T-cell (primary cell): ENCODE measurements at regions not wholly inside any gene's neighbourhood (a gene's known extent, or its start where the extent isn't known, plus 50 kb on each side); places are given as distances from the start of the nearest gene placed in this dataset.

ENCODE experiments used
- ATAC-seq, 4 experiments: fragments of 200-7000 bp in 3 of 4; fragments of 150-1000 bp in 1 of 4; cut with Tn5 transposase; replicated peaks in 1 of 4; 1 replicate in 3 of 4; 2 replicates in 1 of 4; pipeline ENCODE4 v1.10.0; 2021; ENCODE audit warnings: moderate library complexity in 3 of 4, mild to moderate bottlenecking in 2 of 4, moderate number of reproducible peaks in 1 of 4
- CTCF ChIA-PET, 2 donors: fragments of 300-600 bp; sonication (Branson Sonifier 250); formaldehyde crosslinking; loops; one replicate each; lab custom pipeline; 2022; ENCODE audit warnings: antibody characterized with exemption in 2 of 2; lab: Charles Lee
- POLR2A ChIA-PET, 2 donors: fragments of 300-600 bp; sonication (Branson Sonifier 250); formaldehyde crosslinking; loops; one replicate each; lab custom pipeline; 2022; ENCODE audit warnings: antibody characterized with exemption in 2 of 2; lab: Charles Lee
- DNase-seq, 35 experiments: peaks; one replicate each; pipeline versions ENCODE4 v3.0.0 to v3.0.0-alpha.2; 2013 to 2023
- H3K27ac ChIP-seq: one replicate; pipeline ENCODE4 v1.5.1; 2013; ENCODE audit warnings: low read length
- H3K27me3 ChIP-seq, 2 experiments: replicated peaks in 1 of 2; 1 replicate in 1 of 2; 2 replicates in 1 of 2; pipeline versions ENCODE4 v1.6.1 to v1.7.0; 2013; ENCODE audit warnings: low read length in 1 of 2, mixed read lengths in 1 of 2; ENCODE audit not compliant: control insufficient read depth in 2 of 2, insufficient read depth in 2 of 2; ENCODE audit errors: extremely low read depth in 1 of 2
- H3K36me3 ChIP-seq, 2 donors: 1 replicate in 1 of 2; 2 replicates in 1 of 2; pipeline versions ENCODE4 v1.6.1 to v1.7.0; 2013; ENCODE audit warnings: low read length in 1 of 2; ENCODE audit not compliant: control insufficient read depth in 2 of 2, insufficient read depth in 1 of 2; ENCODE audit errors: extremely low read depth in 1 of 2
- H3K4me1 ChIP-seq, 2 experiments: 1 replicate in 1 of 2; 2 replicates in 1 of 2; pipeline versions ENCODE4 v1.6.1 to v1.7.0; 2013; ENCODE audit warnings: low read length in 2 of 2, mixed read lengths in 1 of 2; ENCODE audit not compliant: insufficient read depth in 2 of 2, control insufficient read depth in 1 of 2; ENCODE audit errors: extremely low read depth in 1 of 2
- H3K4me3 ChIP-seq, 2 donors: 1 replicate in 1 of 2; 2 replicates in 1 of 2; pipeline versions ENCODE4 v1.5.1 to v1.7.0; 2013; ENCODE audit warnings: mild to moderate bottlenecking in 2 of 2, low read length in 1 of 2, moderate library complexity in 1 of 2; ENCODE audit not compliant: control insufficient read depth in 1 of 2; ENCODE audit errors: extremely low read depth in 1 of 2
- H3K9me3 ChIP-seq: 2 replicates; pipeline ENCODE4 v1.7.0; 2013
- H3K27ac Mint-ChIP-seq, 2 donors: one replicate each; pipeline ENCODE4 v1.8.0; 2020 to 2021; ENCODE audit warnings: mild to moderate bottlenecking in 2 of 2, mixed read lengths in 2 of 2
- H3K27me3 Mint-ChIP-seq, 2 donors: one replicate each; pipeline ENCODE4 v1.8.0; 2021 to 2022; ENCODE audit warnings: mixed read lengths in 2 of 2
- H3K36me3 Mint-ChIP-seq: one replicate; pipeline ENCODE4 v1.8.0; 2021; ENCODE audit warnings: mixed read lengths
- H3K4me1 Mint-ChIP-seq, 3 donors: one replicate each; pipeline ENCODE4 v1.8.0; 2020 to 2022; ENCODE audit warnings: mixed read lengths in 3 of 3, mild to moderate bottlenecking in 1 of 3
- H3K4me3 Mint-ChIP-seq, 3 donors: one replicate each; pipeline ENCODE4 v1.8.0; 2020 to 2022; ENCODE audit warnings: mild to moderate bottlenecking in 3 of 3, mixed read lengths in 3 of 3, moderate library complexity in 3 of 3
- H3K9me3 Mint-ChIP-seq, 3 donors: one replicate each; pipeline ENCODE4 v1.8.0; 2020 to 2022; ENCODE audit warnings: mixed read lengths in 3 of 3
- WGBS: methylation state at CpG from one replicate; pipeline ENCODE4 v1.1.5; 2013; ENCODE audit warnings: missing lambda C conversion rate; ENCODE audit not compliant: insufficient coverage; 5-methylcytosine and 5-hydroxymethylcytosine counted together

DNA sequence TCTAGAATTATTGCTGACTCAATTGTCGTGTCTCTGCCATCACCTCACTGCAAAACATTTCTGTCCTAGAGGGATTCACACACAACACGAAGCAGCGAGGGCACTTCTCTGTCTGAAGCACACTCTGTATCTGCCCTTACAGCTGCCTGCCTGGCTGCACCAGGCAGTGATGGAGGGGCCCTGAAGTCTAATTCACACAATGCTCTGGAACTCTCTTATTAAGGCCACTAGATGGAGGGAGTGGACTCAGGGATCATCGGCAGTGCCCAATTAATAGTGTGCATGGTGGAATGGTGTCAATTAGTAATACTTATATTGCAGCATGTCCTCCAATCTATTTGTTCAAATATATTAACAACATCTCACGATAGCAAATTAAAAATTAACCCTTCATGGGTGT lies 157.5 kb upstream of the MAP1B start:
- CTCF ChIA-PET, result no interaction called here
- Histone ChIP-seq H3K27me3 (peaks cover 0 to 18% of the 10 kb centered on the region in 2 experiments), H3K4me1 (no peaks in the 10 kb centered on the region), H3K9me3 (no peaks in the 10 kb centered on the region), H3K27ac (no peak overlapping the region), H3K4me3 (no peak overlapping the region), H3K36me3 (no peaks in the 10 kb centered on the region)
- H3K36me3 Mint-ChIP-seq, result no peaks in the 10 kb centered on the region
- no peaks in the 10 kb centered on the region for H3K4me1 Mint-ChIP-seq
- peaks cover 14% of the 10 kb centered on the region in 2 donors for H3K27me3 Mint-ChIP-seq
- DNase-seq (no peak), ATAC-seq (no peak)
- H3K9me3 Mint-ChIP-seq, result peaks cover 0 to 5% (median 4%) of the 10 kb centered on the region in 3 donors
- H3K27ac Mint-ChIP-seq, result no peak overlapping the region
- POLR2A ChIA-PET, result no interaction called here
- WGBS, result 71% methylated on average over 1 of the region's 5 CpGs
- no peak overlapping the region for H3K4me3 Mint-ChIP-seq

DNA sequence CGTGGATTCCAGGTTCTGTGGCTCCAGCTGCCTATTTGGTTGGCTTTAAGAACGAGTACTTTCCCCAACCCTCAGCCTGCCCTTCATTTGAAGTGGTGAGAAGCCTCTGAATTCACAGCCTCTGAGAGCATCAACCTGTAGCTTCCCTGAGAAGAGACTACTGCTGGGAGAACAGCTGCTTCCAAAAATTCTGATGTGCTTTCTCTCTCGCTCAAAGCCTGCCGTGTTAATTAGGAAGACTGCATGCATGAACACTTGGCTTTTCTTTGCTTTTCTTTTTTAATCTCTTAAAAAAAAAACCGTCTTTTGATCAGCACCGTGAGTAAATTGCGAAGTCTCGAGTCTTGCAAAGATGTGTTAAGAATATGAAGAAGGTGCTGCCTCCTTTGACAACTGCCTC lies 153.4 kb upstream of the MAP1B start:
- Histone ChIP-seq H3K36me3 (no peaks in the 10 kb centered on the region), H3K4me3 (no peak overlapping the region), H3K9me3 (no peaks in the 10 kb centered on the region), H3K4me1 (no peaks in the 10 kb centered on the region), H3K27me3 (peaks cover 0 to 15% of the 10 kb centered on the region in 2 experiments), H3K27ac (no peak overlapping the region)
- H3K4me1 Mint-ChIP-seq, result no peaks in the 10 kb centered on the region
- ATAC-seq, result no peak
- CTCF ChIA-PET, result no interaction called here
- H3K27me3 Mint-ChIP-seq, result peaks cover 20 to 23% of the 10 kb centered on the region in 2 donors
- H3K27ac Mint-ChIP-seq, result no peak overlapping the region
- H3K4me3 Mint-ChIP-seq, result no peak overlapping the region
- no peaks in the 10 kb centered on the region for H3K36me3 Mint-ChIP-seq
- DNase-seq, result no peak
- H3K9me3 Mint-ChIP-seq, result peaks cover 0 to 5% (median 0%) of the 10 kb centered on the region in 3 donors
- POLR2A ChIA-PET, result no interaction called here
- WGBS, result 84% methylated on average over 5 of the region's 8 CpGs

DNA sequence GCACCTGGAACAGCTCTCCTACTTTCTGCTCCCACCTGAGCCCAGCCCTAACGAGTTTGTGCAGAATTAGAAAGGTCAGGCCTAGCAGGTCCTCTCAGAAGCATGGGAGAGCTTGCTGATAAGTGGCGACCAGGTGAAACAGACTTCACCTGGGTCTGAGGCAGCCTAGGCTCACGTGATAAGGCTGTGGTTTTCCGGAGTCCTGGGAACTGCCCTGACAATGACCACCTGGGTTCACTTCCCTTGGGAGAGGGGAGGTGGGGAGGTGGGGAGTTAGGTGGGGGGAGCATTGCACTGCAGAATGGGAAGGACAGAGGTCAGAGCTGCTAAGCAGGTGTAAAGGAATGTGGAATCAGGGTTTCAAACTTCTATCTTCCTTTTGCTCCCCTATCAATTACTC lies 152.9 kb upstream of the MAP1B start:
- Mint-ChIP-seq H3K9me3 (peaks cover 0 to 5% (median 0%) of the 10 kb centered on the region in 3 donors), H3K36me3 (no peaks in the 10 kb centered on the region), H3K4me3 (no peak overlapping the region), H3K4me1 (no peaks in the 10 kb centered on the region), H3K27ac (no peak overlapping the region), H3K27me3 (peaks cover 20 to 23% of the 10 kb centered on the region in 2 donors)
- Histone ChIP-seq H3K36me3 (no peaks in the 10 kb centered on the region), H3K27me3 (peaks cover 0 to 15% of the 10 kb centered on the region in 2 experiments), H3K4me3 (no peak overlapping the region), H3K27ac (no peak overlapping the region), H3K9me3 (no peaks in the 10 kb centered on the region), H3K4me1 (no peaks in the 10 kb centered on the region)
- no peak for ATAC-seq
- CTCF ChIA-PET, result no interaction called here
- no peak for DNase-seq
- POLR2A ChIA-PET, result no interaction called here
- WGBS, result 53% methylated on average over 4 of the region's 4 CpGs

DNA sequence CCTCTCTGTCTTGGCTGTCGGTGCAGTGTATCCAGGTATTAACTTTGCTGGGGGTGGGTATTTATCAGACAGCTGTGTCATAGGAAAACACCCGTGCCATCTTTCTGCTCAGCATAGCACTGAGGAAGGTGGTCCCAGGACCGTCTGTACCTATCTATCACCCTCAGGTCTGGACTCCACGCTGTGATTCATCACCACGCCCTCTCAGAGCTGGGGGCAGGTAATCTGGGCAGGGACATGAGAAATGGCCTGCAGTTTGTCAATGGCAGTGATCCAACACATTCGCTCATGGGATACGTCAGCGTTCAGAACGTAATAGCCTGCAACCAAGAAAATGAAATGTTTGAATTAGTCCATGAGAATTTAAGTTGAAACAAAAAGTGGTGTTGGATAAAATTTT lies 151.6 kb upstream of the MAP1B start:
- ATAC-seq (no peak), DNase-seq (no peak)
- Histone ChIP-seq H3K4me3 (no peak overlapping the region), H3K27ac (no peak overlapping the region), H3K4me1 (no peaks in the 10 kb centered on the region), H3K36me3 (no peaks in the 10 kb centered on the region), H3K27me3 (peaks cover 0 to 15% of the 10 kb centered on the region in 2 experiments), H3K9me3 (no peaks in the 10 kb centered on the region)
- Mint-ChIP-seq H3K4me3 (no peak overlapping the region), H3K9me3 (no peaks in the 10 kb centered on the region), H3K27me3 (peaks cover 20 to 23% of the 10 kb centered on the region in 2 donors), H3K36me3 (no peaks in the 10 kb centered on the region), H3K27ac (no peak overlapping the region), H3K4me1 (no peaks in the 10 kb centered on the region)
- 82% methylated on average over 4 of the region's 9 CpGs for WGBS
- POLR2A ChIA-PET, result no interaction called here
- CTCF ChIA-PET, result no interaction called here

DNA sequence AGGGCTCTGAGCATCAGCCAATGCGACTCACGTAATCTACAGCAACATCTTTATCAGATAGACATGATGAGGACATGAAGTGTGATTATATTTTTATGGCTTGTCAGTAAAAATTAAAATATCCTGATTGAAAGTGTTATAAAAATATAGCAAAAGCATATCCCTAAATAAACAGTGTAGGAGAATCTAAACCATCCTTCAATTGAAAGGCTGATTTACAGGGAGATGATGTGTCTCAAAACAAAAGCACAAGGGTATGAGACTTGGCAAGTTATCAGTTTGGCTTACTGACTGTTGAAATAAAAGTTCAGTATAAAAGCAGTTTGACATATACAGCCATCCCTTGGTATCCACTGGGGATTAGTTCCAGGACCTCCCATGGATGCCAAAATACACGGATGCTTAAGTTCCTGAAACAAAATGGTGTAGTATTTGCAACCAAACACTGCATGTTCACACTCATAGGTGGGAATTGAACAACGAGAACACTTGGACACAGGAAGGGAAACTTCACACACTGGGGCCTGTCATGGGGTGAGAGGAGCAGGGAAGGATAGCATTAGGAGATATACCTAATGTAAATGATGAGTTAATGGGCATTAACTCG lies 149.9 kb upstream of the MAP1B start:
- no peaks in the 10 kb centered on the region for H3K4me1 Mint-ChIP-seq
- CTCF ChIA-PET, result no interaction called here

DNA sequence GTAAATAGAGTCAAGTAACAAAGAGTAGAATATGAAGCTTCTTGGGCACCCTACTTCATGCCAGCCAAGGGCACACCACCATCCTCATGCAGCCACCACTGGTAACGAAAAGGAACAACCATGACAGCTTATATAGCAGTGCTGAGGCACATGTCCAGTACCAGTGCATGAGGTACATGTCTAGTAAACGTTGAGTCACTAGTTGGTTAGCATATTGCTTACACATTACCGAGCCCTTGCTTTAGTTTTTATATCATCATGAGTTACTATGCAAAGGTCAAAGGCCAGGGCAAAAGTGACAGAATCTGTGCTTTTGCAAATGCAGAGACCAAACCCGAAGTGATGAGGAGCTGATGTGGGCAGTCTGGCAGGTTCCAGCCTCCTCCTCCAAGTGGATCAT lies 147.1 kb upstream of the MAP1B start:
- CTCF ChIA-PET, result no interaction called here
- no peak overlapping the region for H3K27ac Mint-ChIP-seq

More for the DNA sequence above, 149.9 kb upstream of the MAP1B start:
- Histone ChIP-seq H3K4me1 (no peaks in the 10 kb centered on the region), H3K4me3 (no peak overlapping the region), H3K36me3 (no peaks in the 10 kb centered on the region), H3K9me3 (no peaks in the 10 kb centered on the region), H3K27ac (no peak overlapping the region), H3K27me3 (peaks cover 0 to 15% of the 10 kb centered on the region in 2 experiments)
- DNase-seq, result no peak
- POLR2A ChIA-PET, result no interaction called here
- H3K36me3 Mint-ChIP-seq, result no peaks in the 10 kb centered on the region
- peaks cover 18 to 22% of the 10 kb centered on the region in 2 donors for H3K27me3 Mint-ChIP-seq
- H3K4me3 Mint-ChIP-seq, result no peak overlapping the region
- no peaks in the 10 kb centered on the region for H3K9me3 Mint-ChIP-seq
- WGBS, result no CpG with 5 or more reads among the region's 5 CpGs
- ATAC-seq, result no peak
- no peak overlapping the region for H3K27ac Mint-ChIP-seq

DNA sequence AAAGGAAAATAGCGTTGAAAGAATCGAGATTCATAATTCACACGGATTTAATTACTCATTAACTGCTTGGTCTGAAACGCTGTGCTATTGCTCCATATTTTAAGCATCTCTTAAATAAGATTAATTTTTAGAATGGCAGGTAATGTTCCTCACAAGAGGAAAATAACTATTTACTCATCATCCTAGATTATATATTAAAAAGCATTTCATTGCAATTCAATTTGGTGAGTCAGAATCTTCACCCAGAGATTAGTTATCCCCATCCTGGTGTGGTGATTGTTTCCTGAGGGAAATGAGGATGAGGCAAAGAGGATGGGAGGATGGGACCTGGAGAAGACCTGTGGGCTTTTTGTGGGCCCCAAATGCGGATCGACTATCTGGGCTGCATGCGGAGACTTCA lies 145.5 kb upstream of the MAP1B start:
- ATAC-seq (no peak), DNase-seq (no peak)
- CTCF ChIA-PET, result no interaction called here
- Mint-ChIP-seq H3K36me3 (no peaks in the 10 kb centered on the region), H3K4me3 (no peak overlapping the region), H3K27ac (no peak overlapping the region), H3K27me3 (peaks cover 5 to 10% of the 10 kb centered on the region in 2 donors), H3K4me1 (no peaks in the 10 kb centered on the region), H3K9me3 (no peaks in the 10 kb centered on the region)
- POLR2A ChIA-PET, result no interaction called here
- no CpG with 5 or more reads among the region's 7 CpGs for WGBS
- Histone ChIP-seq H3K9me3 (no peaks in the 10 kb centered on the region), H3K4me1 (no peaks in the 10 kb centered on the region), H3K27me3 (no peaks in the 10 kb centered on the region), H3K4me3 (no peak overlapping the region), H3K27ac (no peak overlapping the region), H3K36me3 (no peaks in the 10 kb centered on the region)

More for the DNA sequence above, 147.1 kb upstream of the MAP1B start:
- DNase-seq (no peak), ATAC-seq (no peak)
- Mint-ChIP-seq H3K36me3 (no peaks in the 10 kb centered on the region), H3K27me3 (peaks cover 10 to 11% of the 10 kb centered on the region in 2 donors), H3K4me1 (no peaks in the 10 kb centered on the region), H3K9me3 (no peaks in the 10 kb centered on the region), H3K4me3 (no peak overlapping the region)
- H3K4me3 ChIP-seq, result no peak overlapping the region
- H3K27ac ChIP-seq, result no peak overlapping the region
- no peaks in the 10 kb centered on the region for H3K4me1 ChIP-seq
- 80% methylated on average over 3 of the region's 4 CpGs for WGBS
- no peaks in the 10 kb centered on the region for H3K36me3 ChIP-seq
- POLR2A ChIA-PET, result no interaction called here
- H3K27me3 ChIP-seq, result peaks cover 0 to 4% of the 10 kb centered on the region in 2 experiments
- H3K9me3 ChIP-seq, result no peaks in the 10 kb centered on the region
